Iris pigment epithelial cell (primary cell): ENCODE measurements at regions not wholly inside any gene's neighbourhood (a gene's known extent, or its start where the extent isn't known, plus 50 kb on each side); places are given as distances from the start of the nearest gene placed in this dataset.
"Not testable (repeated sequence)": the region's sequence is repeated elsewhere in the genome, so short reads cannot be mapped to it uniquely, and the experiment has no call there.

Experiments
- DNase-seq: peaks from one replicate; pipeline ENCODE4 v3.0.0-alpha.2; 2011; ENCODE audit warnings: low read depth

DNA sequence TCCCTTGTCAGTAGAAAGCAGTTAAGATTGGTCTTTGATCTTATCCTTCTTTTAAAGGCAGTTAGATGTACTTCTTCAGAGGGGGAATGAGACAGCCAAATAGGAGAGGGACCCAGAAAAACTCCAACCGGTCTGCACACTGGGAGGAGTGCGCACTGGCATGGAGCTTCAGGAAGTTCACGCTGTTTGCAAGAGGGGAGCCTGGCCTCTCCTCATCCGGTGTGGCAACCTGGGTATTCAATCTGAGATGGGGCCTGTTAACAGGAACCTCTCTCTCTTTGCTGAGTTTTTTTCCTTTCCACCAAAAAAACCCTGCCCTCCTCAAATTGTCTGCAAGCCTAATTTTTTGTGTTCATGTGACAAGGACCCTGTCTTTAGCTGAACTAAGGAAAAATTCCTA is 162.5 kb upstream of the OLIG3 start:
- no peak for DNase-seq

DNA sequence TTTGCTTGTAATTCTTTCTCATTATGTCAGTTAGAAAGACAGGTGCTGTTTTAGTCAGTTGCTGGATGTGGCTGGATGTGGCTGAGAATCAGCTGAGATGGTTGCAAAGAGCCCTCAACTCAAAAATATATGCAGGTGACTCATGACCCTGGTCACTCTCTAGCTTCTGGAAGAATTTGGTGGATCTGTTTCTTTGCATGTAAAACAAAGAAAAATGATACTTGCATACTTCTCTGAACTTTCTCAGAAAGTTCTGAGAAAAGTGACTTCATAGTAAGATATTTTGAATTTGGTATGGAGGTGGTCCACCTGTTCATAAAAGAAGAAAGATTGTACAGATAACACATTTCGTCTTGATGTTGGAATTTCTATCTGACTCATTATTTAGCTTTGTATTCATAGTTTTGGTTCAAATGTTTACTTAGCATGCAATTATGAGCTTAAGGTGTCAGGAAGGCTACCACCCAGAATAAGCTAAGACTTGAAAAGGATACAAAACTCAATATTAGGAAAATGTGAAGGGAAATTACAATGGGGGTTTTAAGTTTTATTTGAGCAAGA is 163.2 kb upstream of the OLIG3 start:
- DNase-seq = no peak

DNA sequence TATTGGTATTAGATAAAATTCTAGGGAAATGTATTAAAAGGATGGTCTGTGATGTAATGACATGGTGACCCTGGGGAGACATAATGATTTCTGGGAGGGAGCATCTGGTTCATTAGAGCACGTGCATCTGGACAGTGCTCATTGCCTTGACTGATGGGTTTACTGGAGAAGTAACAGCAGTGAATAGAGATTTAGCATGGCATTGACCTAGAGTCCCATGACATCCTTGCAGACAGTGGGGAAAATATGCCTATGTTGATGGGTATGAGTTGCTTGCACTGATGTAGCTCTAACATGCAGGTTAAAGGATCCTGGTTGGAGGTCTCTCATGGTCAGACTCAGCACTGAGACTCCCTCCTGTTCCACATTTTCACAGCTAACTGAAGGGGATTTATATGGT is 164.1 kb upstream of the OLIG3 start:
- DNase-seq = no peak

GRCh38 chr6:137659871-137660270 is 165.7 kb upstream of the OLIG3 start:
- DNase-seq = no peak

- no peak for DNase-seq
Observed at GRCh38 chr6:137660296-137660731, 166.1 kb upstream of the OLIG3 start.

GRCh38 chr6:137661601-137662000 is 167.4 kb upstream of the OLIG3 start:
- peak; percentile 28 for DNase-seq

DNA sequence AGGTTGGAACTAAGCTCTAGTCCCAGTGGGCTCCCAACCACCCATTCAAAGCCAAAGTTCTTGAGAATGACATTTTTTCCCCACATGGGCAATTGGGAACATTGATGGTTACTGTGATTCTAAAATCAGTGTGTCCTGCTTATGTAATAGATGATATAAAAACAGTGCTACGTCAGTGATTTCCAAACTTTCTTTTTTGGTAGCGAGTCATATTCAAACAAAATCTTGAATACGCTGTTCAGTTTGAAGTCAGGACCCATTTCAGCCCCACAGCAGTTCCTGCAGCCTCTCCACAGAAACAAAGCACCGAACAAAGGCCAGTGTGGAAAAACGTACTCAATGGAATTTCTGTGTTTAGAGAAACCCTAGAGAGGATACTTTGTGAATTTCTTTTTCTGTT is 170.0 kb upstream of the OLIG3 start:
- no peak for DNase-seq

GRCh38 chr6:137665342-137665934 is 171.2 kb upstream of the OLIG3 start:
- DNase-seq = no peak

DNA sequence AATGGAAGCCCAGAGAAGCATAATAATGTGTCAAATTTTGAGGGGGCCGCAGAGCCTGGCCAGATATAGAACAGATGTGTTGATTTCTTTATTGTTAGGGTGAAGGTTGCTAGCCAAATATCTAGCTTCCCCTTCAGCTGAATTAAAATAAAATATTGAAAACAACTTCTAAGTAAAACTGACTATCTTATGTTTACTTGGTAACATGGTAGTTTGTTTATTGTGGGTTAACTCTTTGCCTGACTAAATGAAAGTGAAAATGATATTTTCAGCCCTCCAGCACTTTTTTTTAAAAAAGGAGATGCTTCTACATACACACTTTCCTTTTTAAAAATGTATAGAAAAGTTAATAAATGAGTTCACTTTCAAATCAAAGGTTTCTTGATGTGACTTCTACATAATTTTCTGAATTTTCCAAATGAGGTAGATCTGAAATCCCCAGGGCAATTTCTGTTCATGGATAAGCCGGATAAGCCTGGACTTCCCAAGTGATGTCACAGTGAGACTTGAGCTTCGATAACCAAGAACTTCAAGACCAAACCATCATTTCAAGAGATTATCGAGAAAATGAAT is 172.1 kb upstream of the OLIG3 start:
- DNase-seq = no peak

GRCh38 chr6:137673603-137674002 is 179.4 kb upstream of the OLIG3 start:
- DNase-seq = no peak

DNA sequence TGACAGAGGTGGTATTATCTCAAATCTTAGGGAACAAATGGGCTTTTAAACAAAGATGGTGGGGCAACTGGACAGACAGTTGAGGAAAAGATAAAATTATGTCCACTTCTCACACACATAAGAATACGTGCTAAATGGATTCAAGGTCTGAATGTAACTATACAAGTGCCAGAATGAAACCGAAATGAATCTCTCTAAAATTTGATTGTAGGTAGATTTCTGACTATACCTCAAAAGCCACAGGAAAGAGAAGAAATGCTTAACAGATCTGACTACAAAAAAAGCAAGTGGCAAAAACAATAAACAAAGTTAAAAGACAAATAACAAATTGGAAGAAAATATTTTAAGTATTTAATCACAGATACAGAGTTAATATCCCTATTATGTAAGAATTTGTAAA is 182.7 kb upstream of the OLIG3 start:
- DNase-seq = no peak

- DNase-seq = peak; percentile 40
Observed at GRCh38 chr6:137677709-137678108, 183.5 kb upstream of the OLIG3 start.

DNA sequence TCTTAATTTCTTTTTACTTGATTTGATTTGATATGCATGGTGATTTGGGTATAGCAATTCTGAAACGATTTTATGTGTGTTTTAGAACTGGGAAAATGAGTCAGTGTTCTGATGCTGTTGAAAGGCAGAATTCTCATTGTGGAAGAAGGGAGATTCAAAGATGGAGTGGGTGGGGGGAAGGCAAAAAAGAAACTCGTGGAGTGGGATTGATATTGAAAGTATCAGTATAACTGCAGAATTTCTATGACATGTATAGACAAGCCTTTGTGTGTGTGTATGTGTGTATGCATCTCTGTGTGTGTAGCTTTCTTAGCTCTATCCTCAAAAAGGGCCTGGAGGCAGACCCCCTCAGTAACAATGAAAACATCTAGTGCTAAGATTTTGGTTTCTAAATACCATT is 184.3 kb upstream of the OLIG3 start:
- no peak for DNase-seq

GRCh38 chr6:137680705-137681346 is 186.2 kb upstream of the TNFAIP3 start:
- DNase-seq = peak; percentile 89

DNA sequence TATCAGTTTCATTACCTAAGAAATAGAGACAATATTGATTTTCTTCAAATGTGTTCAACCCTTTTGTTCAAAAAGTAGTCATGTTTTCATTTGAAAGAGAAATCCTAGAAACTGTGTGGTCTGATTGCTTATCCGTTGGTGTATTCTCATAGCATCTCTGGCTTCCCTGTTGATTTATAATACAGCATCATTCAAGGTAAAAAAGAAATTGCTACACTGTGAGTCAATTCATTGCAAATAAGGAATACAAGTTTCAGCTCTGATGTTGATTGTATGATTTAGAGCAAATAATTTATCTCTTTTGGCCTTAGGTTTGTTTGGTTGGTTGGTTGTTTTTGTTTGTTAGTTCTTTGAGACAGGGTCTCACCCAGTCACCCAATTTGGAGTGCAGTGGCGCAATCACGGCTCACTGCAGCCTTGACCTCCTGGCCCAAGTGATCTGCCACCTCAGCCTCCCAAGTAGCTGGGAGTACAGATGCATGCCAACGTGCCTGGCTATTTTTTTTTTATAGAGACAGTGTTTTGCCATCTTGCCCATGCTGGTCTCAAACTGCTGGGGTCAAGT is 185.5 kb upstream of the TNFAIP3 start:
- DNase-seq = peak; percentile 8

- DNase-seq = not testable (repeated sequence)
Observed at GRCh38 chr6:137682658-137683057, 184.4 kb upstream of the TNFAIP3 start.

DNA sequence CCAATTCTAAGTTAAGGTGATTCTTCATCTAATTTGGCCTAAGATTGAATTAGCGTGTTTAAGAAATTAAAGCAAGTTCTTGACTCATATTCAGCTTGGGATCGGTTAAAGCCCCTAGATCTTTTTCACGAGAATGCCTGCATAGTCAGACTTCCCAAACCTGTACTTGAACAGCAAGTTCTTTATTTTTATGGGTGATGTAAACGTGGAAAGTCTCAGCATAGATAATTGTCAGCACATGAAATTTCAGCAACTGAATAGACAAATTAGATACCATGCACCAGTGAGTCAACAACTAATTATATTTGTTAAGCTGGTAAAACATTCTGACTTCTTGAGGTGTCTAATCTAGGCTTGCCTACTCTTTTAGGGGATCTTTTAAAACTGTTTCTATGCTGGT is 183.1 kb upstream of the TNFAIP3 start:
- DNase-seq = no peak

GRCh38 chr6:137685798-137686375 is 181.2 kb upstream of the TNFAIP3 start:
- no peak for DNase-seq

GRCh38 chr6:137687818-137688217 is 179.2 kb upstream of the TNFAIP3 start:
- DNase-seq = no peak

- peak; percentile 37 for DNase-seq
Observed at GRCh38 chr6:137688230-137688971, 178.7 kb upstream of the TNFAIP3 start.

- no peak for DNase-seq
Observed at GRCh38 chr6:137689377-137689776, 177.7 kb upstream of the TNFAIP3 start.

DNA sequence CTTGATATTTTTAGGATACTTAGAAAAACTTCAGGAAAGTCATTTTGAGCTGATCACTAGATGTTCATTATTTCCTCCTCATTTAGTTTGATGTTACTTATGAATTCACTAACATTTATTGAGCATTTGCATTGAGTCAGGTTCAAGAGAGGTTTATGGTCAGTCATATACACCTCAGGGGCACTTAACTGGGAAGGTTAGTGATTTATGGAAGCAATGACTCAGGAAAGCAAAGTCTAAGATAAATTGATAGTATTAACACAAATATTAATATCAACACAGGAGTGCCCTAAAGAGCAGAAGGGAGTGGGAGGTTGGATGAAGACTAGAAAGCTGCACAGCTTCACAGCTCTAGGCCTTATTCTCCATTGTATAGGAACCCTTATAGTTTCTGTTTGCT is 177.0 kb upstream of the TNFAIP3 start:
- DNase-seq = no peak
